GM03348 (cell line): ENCODE measurements at regions not wholly inside any gene's neighbourhood (a gene's known extent, or its start where the extent isn't known, plus 50 kb on each side); places are given as distances from the start of the nearest gene placed in this dataset.
"Not testable (repeated sequence)": the region's sequence is repeated elsewhere in the genome, so short reads cannot be mapped to it uniquely, and the experiment has no call there.

Experiments used
- DNase-seq: peaks from one replicate; pipeline ENCODE4 v3.0.0; 2012; ENCODE audit warnings: low spot score

- DNase-seq = no peak
These were observed 477.3 kb downstream of the TSHZ3 start for GRCh38 chr19:30871979-30872378.

- DNase-seq = no peak
These were observed 478.4 kb downstream of the TSHZ3 start for GRCh38 chr19:30870876-30871275.

GRCh38 chr19:30865511-30865910 lies 483.7 kb downstream of the TSHZ3 start:
- no peak for DNase-seq

GRCh38 chr19:30864391-30865215 lies 484.6 kb downstream of the TSHZ3 start:
- no peak for DNase-seq

GRCh38 chr19:30862876-30863275 lies 486.4 kb downstream of the TSHZ3 start:
- DNase-seq = no peak

- DNase-seq = no peak
These were observed 487.3 kb downstream of the TSHZ3 start for GRCh38 chr19:30861919-30862318.

GRCh38 chr19:30857966-30858490 lies 485.8 kb downstream of the ZNF536 start:
- DNase-seq = no peak

- no peak for DNase-seq
These were observed 485.2 kb downstream of the ZNF536 start for GRCh38 chr19:30857388-30857787.

- DNase-seq = no peak
These were observed 484.6 kb downstream of the ZNF536 start for GRCh38 chr19:30856786-30857185.

- DNase-seq = no peak
These were observed 484.2 kb downstream of the ZNF536 start for GRCh38 chr19:30856376-30856775.

GRCh38 chr19:30855442-30855841 lies 483.3 kb downstream of the ZNF536 start:
- DNase-seq = no peak

- no peak for DNase-seq
These were observed 482.5 kb downstream of the ZNF536 start for GRCh38 chr19:30854661-30855060.

GRCh38 chr19:30854207-30854606 lies 482.0 kb downstream of the ZNF536 start:
- DNase-seq = no peak

- DNase-seq = no peak
These were observed 480.9 kb downstream of the ZNF536 start for GRCh38 chr19:30853036-30853435.

GRCh38 chr19:30852168-30852567 lies 480.0 kb downstream of the ZNF536 start:
- DNase-seq = no peak

GRCh38 chr19:30851646-30852045 lies 479.5 kb downstream of the ZNF536 start:
- no peak for DNase-seq

GRCh38 chr19:30848636-30849425 lies 476.6 kb downstream of the ZNF536 start:
- no peak for DNase-seq

GRCh38 chr19:30846102-30846501 lies 473.9 kb downstream of the ZNF536 start:
- DNase-seq = no peak

- DNase-seq = no peak
These were observed 470.7 kb downstream of the ZNF536 start for GRCh38 chr19:30842926-30843325.

- no peak for DNase-seq
These were observed 469.8 kb downstream of the ZNF536 start for GRCh38 chr19:30841934-30842333.

GRCh38 chr19:30830875-30831274 lies 458.7 kb downstream of the ZNF536 start:
- DNase-seq = no peak

GRCh38 chr19:30825505-30825904 lies 453.3 kb downstream of the ZNF536 start:
- not testable (repeated sequence) for DNase-seq

GRCh38 chr19:30824809-30825208 lies 452.6 kb downstream of the ZNF536 start:
- DNase-seq = no peak
